ENCODE measurements at regions not wholly inside any gene's neighbourhood (a gene's known extent, or its start where the extent isn't known, plus 50 kb on each side); places are given as distances from the start of the nearest gene placed in this dataset.

DNA sequence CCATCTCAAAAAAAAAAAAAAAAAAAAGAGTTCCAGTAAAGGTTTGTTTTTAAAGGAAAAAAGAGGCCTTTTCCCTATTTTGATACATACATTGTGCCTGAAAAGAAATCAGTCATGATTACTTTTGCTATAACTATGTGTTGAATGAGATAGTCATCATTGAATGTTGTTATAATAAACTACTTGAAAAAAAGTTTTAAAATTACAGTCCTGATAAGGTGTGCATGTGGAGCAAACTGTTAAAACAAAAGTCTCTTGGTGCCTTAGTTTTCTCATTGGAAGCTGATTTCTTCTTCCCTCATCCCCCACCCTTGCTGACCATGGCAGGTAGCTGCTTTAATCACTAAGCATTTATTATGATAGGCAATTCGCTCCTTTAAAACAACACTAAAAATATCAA lies 172.3 kb upstream of the TBCA start:
- no peak for DNase-seq (ENCODE audit: low read depth)

GRCh38 chr5:77947041-77947428 lies 170.9 kb upstream of the TBCA start:
- no peak for DNase-seq (ENCODE audit: low read depth)

DNA sequence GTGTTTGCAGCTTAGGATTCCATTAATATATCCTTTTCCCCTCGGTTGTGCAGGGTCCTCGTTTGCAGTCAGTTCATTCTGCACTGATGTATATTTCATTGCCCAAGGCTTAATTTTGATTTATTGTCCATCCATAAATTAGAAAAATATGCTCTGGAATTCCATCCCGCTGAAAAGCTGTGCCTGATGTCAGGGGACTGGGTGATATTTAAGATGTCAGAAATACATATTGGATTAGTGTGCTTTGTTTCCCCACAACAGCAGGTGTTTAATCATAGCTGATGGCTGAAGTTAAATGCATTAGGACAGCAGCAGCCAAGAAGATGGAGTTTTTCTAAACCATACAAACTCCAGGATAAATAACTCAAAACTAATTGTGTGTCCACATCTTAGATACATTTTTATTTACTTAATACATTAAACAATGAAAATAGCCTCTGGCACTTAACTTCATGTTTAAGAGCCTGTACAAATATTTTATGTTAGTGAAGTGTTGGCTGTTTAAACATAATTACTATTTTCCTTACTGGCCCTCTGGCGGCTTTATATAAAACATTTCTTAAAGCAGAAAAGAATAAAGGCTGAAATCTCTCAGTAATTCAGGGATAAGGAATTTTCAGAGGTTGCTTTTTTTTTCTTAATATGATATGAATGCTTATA lies 170.4 kb upstream of the TBCA start:
- peak; percentile 22 for DNase-seq (ENCODE audit: low read depth)

- no peak for DNase-seq (ENCODE audit: low read depth)
These were observed 169.7 kb upstream of the TBCA start for GRCh38 chr5:77945874-77946273.

GRCh38 chr5:77944757-77945340 lies 168.7 kb upstream of the TBCA start:
- DNase-seq (ENCODE audit: low read depth), result no peak

DNA sequence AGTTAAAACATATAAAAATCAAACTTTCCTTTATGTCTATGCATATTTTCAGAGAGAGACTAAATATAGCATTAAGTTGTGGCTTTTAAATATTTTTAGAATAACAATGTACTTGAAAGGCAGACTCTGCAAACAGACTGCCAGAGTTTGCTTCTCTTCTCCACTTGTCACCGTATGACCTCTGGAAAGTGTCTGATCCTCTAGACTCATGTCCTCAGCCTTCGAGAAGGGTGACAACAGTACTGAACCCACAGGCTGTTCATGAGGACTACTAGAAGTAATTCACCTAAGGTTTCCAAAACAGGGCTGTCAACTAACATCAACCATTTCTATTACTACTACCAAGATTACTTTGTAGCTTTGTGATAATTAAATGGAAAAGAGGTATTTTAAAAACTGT lies 167.7 kb upstream of the TBCA start:
- no peak for DNase-seq (ENCODE audit: low read depth)

- no peak for DNase-seq (ENCODE audit: low read depth)
These were observed 166.6 kb upstream of the TBCA start for GRCh38 chr5:77942578-77943239.

GRCh38 chr5:77937015-77937908 lies 161.1 kb upstream of the TBCA start:
- no peak for DNase-seq (ENCODE audit: low read depth)

- DNase-seq (ENCODE audit: low read depth), result no peak
These were observed 160.2 kb upstream of the TBCA start for GRCh38 chr5:77936365-77936693.

DNA sequence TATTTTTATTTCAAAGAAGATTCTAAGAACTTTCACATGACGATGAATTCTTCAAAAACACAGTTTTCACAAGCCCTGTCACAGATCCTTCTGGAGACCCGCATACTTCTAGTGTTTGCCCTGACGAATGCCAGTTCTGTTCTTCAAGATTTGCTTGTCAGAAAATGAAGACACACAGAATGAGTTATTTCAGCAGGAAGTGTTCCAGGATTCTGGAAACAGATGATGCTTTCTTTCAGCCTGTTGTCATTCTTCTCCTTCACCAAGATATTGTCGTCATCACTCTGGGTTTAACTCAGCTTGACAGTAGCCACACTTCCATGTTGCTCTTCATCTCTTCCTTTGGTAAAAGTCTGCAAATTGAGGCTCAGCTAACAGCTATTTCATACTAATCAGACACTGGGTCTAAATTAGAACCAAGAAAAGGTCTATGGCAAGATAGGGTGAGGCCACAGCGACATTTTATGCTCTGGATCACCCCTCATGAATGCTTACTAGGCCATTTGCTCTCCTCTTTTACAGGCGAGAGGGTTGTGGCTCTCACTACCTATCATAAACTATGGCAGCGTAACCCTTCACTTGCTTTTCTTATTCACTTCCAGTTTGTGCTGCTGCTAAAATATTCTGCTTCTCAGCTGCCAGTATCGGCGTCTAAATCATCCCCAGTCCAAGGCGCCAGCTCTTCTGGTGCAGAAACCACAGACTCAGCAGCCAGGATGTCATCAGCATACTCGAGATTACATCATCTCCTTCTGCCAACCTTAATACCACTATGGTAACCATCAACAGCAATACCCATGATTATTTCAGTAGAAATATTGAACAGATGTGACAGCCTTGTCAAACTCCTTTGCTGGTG lies 159.6 kb upstream of the TBCA start:
- no peak for DNase-seq (ENCODE audit: low read depth)

- no peak for DNase-seq (ENCODE audit: low read depth)
These were observed 152.7 kb upstream of the TBCA start for GRCh38 chr5:77928776-77929300.

- DNase-seq (ENCODE audit: low read depth), result no peak
These were observed 150.2 kb upstream of the TBCA start for GRCh38 chr5:77926337-77926736.

- no peak for DNase-seq (ENCODE audit: low read depth)
These were observed 149.4 kb upstream of the TBCA start for GRCh38 chr5:77925503-77925902.

DNA sequence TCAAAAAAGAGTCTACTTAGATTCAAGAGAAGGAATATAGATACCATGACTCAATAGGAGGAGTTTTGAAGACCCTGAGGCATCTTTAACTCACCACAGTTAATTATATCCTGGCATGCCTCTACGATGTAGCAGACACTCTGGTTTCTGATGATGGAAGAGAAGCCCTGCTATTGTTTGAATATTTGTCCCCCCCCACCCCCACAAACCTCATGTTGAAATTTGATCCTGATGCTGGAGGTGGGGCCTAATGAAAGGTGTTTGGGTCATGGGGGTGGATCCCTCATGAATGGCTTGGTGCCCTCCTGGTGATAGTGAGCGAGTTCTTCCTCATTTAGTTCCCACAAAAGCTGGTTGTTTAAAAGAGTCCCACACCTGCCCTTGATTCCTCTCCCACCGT lies 147.9 kb upstream of the TBCA start:
- no peak for DNase-seq (ENCODE audit: low read depth)

DNA sequence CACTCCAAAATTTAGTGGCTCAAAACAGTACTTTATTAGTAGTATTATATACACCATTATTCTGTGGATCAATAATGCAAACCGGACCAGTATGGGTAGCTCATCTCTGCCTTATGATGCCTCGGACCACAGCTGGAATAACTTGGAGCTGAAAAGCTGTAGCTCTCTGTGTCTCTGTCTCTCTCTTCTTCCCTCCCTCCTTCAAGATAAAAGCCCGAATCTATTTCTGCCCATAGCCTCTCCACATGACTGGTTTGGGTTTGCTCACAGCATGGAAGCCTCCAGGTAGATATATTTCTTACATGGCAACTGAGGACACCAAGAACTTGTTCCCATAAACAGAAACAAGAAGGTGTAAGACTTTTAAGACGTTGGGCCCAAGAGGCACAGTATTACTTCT lies 147.5 kb upstream of the TBCA start:
- no peak for DNase-seq (ENCODE audit: low read depth)

GRCh38 chr5:77921094-77921768 lies 145.1 kb upstream of the TBCA start:
- no peak for DNase-seq (ENCODE audit: low read depth)

DNA sequence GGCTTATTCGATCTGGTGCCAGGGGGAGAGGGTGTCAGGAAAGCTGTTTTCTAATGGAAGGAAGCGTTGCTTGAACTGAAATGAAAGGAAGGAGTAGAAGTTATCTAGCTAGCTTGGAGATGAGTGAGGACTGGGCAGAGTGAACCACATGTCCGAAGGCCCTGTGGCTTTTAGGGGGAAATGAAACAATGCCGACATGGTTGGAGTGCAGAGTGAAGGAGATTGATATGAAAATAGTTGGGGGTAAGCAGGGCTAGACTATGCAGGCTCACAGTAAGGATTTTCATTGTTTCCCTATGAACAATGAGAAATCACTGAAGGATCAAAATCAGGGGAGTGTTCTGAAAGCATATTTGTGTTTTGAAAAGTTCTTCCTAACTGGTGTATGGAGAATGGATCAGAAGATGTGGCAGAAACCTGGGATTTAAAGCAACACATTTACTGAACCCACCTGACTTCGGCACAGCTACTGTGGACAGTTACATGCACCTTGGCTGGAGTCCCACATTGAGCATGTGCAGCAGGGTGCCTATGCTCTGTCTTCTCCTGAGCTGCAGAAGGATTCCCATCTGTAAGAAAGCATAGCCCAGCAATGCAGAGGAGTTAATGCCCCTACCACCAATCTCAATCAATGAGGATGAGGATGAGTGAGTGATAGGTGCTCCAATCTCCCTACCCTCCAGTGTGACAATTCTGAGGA lies 144.4 kb upstream of the TBCA start:
- DNase-seq (ENCODE audit: low read depth), result no peak

DNA sequence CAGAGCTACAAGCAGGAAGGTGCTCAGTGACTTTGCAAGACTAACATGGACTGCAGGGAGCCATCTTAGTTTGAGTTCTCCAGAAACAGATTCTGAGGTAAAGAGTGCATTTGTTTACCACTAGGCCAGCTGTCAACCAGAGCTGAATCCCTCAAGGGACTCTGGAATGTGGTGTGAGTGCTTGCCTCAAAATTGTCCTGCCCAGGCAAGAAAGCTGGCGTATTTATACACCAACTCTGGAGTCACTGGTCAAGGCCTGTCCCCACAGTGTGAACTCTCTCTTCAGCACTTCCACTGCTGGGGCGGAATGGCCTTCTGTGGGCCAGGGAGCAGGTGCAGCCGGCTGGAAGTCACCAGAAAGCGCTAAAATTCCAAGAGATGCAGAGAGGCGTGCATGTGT lies 139.2 kb upstream of the TBCA start:
- DNase-seq (ENCODE audit: low read depth), result no peak

DNA sequence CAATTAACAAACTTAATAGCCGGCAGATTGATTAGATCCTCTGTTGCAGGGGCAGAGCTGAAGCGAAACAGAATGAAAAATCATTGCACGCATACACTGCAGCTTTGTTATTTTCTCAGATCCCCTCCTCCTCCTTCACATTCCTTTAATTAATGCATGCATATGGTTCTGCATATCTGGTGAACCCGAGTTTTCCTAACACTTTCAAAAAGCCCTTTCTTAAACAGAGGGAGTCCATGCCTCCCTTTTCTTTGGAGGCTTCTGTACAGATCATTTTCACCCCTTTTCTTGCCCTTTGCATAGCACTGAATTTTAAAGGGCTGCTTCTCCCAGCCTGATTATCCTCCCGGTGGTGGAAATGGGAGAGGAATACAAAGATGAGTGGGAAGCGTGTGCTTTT lies 136.6 kb upstream of the TBCA start:
- no peak for DNase-seq (ENCODE audit: low read depth)

DNA sequence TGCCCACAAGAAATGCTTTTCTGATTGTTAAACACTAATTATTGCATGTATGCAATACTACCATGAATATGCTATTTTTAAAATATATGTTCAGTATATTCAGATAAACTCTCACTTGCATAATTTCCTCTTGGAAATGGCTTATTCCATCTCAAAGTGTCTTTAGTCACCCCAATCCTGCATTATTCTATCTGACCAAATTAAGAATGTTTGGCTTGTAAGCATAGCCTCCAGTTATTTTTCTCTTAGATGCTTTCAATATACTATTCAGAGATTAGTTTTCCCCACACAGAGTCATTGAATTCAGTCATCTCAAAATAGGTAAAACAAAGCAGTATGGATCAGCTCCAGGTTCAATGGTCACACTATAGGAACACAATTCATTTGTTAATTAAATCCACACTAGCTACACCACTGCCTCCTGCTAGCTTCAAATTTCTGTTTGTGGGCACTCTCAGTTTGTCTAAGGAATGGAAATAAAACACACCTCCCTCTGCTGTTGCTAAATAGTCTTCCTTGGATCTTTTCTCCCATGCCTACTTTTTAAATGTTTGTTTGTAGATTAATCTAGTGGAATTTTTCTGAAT lies 134.6 kb upstream of the TBCA start:
- no peak for DNase-seq (ENCODE audit: low read depth)
